ENCODE measurements at regions not wholly inside any gene's neighbourhood (a gene's known extent, or its start where the extent isn't known, plus 50 kb on each side); places are given as distances from the start of the nearest gene placed in this dataset.

GRCh38 chr14:106216679-106217078, 690.3 kb downstream of the TMEM121 start:
- H3K9me3 ChIP-seq: no peaks in the 10 kb centered on the region
- 42 to 60% methylated on average over 1 of the region's 1 CpG for WGBS, 2 donors
- no peak overlapping the region for H3K4me3 ChIP-seq (replicated peaks in 1 of 3)
- TF ChIP-seq POLR2A (IDR thresholded peaks at IDR 0.05): no peak
- TF ChIP-seq, protein P1, sequence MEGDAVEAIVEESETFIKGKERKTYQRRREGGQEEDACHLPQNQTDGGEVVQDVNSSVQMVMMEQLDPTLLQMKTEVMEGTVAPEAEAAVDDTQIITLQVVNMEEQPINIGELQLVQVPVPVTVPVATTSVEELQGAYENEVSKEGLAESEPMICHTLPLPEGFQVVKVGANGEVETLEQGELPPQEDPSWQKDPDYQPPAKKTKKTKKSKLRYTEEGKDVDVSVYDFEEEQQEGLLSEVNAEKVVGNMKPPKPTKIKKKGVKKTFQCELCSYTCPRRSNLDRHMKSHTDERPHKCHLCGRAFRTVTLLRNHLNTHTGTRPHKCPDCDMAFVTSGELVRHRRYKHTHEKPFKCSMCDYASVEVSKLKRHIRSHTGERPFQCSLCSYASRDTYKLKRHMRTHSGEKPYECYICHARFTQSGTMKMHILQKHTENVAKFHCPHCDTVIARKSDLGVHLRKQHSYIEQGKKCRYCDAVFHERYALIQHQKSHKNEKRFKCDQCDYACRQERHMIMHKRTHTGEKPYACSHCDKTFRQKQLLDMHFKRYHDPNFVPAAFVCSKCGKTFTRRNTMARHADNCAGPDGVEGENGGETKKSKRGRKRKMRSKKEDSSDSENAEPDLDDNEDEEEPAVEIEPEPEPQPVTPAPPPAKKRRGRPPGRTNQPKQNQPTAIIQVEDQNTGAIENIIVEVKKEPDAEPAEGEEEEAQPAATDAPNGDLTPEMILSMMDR (IDR thresholded peaks at IDR 0.05): no peak
- H3K27me3 ChIP-seq: no peaks in the 10 kb centered on the region
- H3K4me1 ChIP-seq: no peaks in the 10 kb centered on the region
- intact Hi-C loops (cut with DNase I): no loop called here
- H3K36me3 ChIP-seq: no peaks in the 10 kb centered on the region
- DNase-seq: no peak
- H3K27ac ChIP-seq: no peak overlapping the region

GRCh38 chr14:106218174-106218573, 691.8 kb downstream of the TMEM121 start:
- Histone ChIP-seq H3K27ac (no peak overlapping the region), H3K27me3 (no peaks in the 10 kb centered on the region), H3K4me3 (replicated peaks in 1 of 3) (no peak overlapping the region), H3K36me3 (no peaks in the 10 kb centered on the region), H3K9me3 (no peaks in the 10 kb centered on the region), H3K4me1 (no peaks in the 10 kb centered on the region)
- intact Hi-C loops (cut with DNase I): no loop called here
- 38 to 46% methylated on average over 5 of the region's 5 CpGs for WGBS, 2 donors
- TF ChIP-seq POLR2A (IDR thresholded peaks at IDR 0.05): no peak
- TF ChIP-seq, protein P1 (IDR thresholded peaks at IDR 0.05): no peak
- DNase-seq: no peak

GRCh38 chr14:106222311-106222710, 695.9 kb downstream of the TMEM121 start:
- WGBS, 2 donors: 53 to 66% methylated on average over 3 of the region's 3 CpGs
- no peak for TF ChIP-seq POLR2A (IDR thresholded peaks at IDR 0.05)
- TF ChIP-seq, protein P1 (IDR thresholded peaks at IDR 0.05): no peak
- intact Hi-C loops (cut with DNase I): no loop called here

GRCh38 chr14:106222731-106223130, 696.3 kb downstream of the TMEM121 start:
- H3K27me3 ChIP-seq: no peaks in the 10 kb centered on the region
- no peak for TF ChIP-seq POLR2A (IDR thresholded peaks at IDR 0.05)
- TF ChIP-seq, protein P1 (IDR thresholded peaks at IDR 0.05): no peak
- no peak for DNase-seq
- no peaks in the 10 kb centered on the region for H3K36me3 ChIP-seq
- no peak overlapping the region for H3K27ac ChIP-seq
- H3K4me1 ChIP-seq: no peaks in the 10 kb centered on the region
- intact Hi-C loops (cut with DNase I): no loop called here
- no peak overlapping the region for H3K4me3 ChIP-seq (replicated peaks in 1 of 3)
- 79 to 81% methylated on average over 3 of the region's 3 CpGs for WGBS, 2 donors
- no peaks in the 10 kb centered on the region for H3K9me3 ChIP-seq

More at GRCh38 chr14:106222311-106222710, 695.9 kb downstream of the TMEM121 start:
- Histone ChIP-seq H3K27me3 (no peaks in the 10 kb centered on the region), H3K36me3 (no peaks in the 10 kb centered on the region), H3K9me3 (no peaks in the 10 kb centered on the region), H3K27ac (no peak overlapping the region), H3K4me1 (no peaks in the 10 kb centered on the region), H3K4me3 (replicated peaks in 1 of 3) (no peak overlapping the region)
- DNase-seq: no peak

DNA sequence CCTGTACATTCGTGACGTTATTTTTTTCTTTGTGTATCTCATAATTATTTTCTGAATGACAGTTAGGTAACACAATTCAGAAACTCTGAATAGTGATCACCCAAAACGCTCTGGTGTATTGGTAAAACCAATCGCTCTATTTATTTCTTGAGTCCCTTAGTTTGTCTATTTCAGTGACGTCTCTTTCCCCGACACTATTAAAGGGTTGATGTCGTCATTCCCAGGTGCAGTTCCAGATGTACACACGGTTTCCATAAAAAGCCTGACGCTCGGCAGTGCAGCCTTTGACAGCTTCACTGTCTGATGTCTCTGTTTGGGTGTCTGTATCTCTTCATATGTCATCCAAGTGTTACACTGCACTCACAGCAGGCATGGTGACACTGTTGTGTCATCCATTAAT, 701.4 kb downstream of the TMEM121 start:
- Histone ChIP-seq H3K27me3 (no peaks in the 10 kb centered on the region), H3K27ac (no peak overlapping the region), H3K4me3 (replicated peaks in 1 of 3) (no peak overlapping the region), H3K9me3 (no peaks in the 10 kb centered on the region), H3K36me3 (no peaks in the 10 kb centered on the region), H3K4me1 (no peaks in the 10 kb centered on the region)
- DNase-seq: no peak
- WGBS, 2 donors: 66 to 67% methylated on average over 10 of the region's 10 CpGs
- intact Hi-C loops (cut with DNase I): no loop called here
- no peak for TF ChIP-seq POLR2A (IDR thresholded peaks at IDR 0.05)
- TF ChIP-seq, protein P1 (IDR thresholded peaks at IDR 0.05): no peak
